Astrocyte (in vitro differentiated cells and primary cell): ENCODE measurements at regions not wholly inside any gene's neighbourhood (a gene's known extent, or its start where the extent isn't known, plus 50 kb on each side); places are given as distances from the start of the nearest gene placed in this dataset.

Source experiments
- DNase-seq: peaks from one replicate; pipeline ENCODE4 v3.0.0-alpha.2; 2010; ENCODE audit warnings: low read depth
- FAIRE-seq: peaks from 2 replicates; lab custom pipeline; 2011; peaks lifted over from hg19 to GRCh38; lab: Jason Lieb, UNC
- H2AFZ ChIP-seq: 2 replicates; pipeline ENCODE4 v1.6.0; 2012; ENCODE audit warnings: low read depth, low read length, inconsistent platforms
- H3K27ac ChIP-seq: 2 replicates; pipeline ENCODE4 v1.5.1; 2011; ENCODE audit warnings: low read depth, low read length, inconsistent platforms
- H3K27me3 ChIP-seq: 2 replicates; pipeline ENCODE4 v1.6.0; 2011; ENCODE audit warnings: low read length, inconsistent platforms; ENCODE audit not compliant: insufficient read depth
- H3K36me3 ChIP-seq: 2 replicates; pipeline ENCODE4 v1.5.1; 2011; ENCODE audit warnings: low read length, inconsistent platforms; ENCODE audit not compliant: insufficient read depth
- H3K4me1 ChIP-seq: 2 replicates; pipeline ENCODE4 v1.5.1; 2011; ENCODE audit warnings: low read length, inconsistent platforms; ENCODE audit not compliant: insufficient read depth
- H3K4me2 ChIP-seq: 2 replicates; pipeline ENCODE4 v1.6.0; 2012; ENCODE audit warnings: low read length, inconsistent platforms
- H3K4me3 ChIP-seq: 2 replicates; pipeline ENCODE4 v1.5.1; 2011; ENCODE audit warnings: low read depth, mild to moderate bottlenecking, low read length, inconsistent platforms; ENCODE audit not compliant: insufficient read depth
- H3K79me2 ChIP-seq: 2 replicates; pipeline ENCODE4 v1.6.0; 2012; ENCODE audit warnings: mild to moderate bottlenecking, low read length, inconsistent platforms; ENCODE audit not compliant: insufficient read depth
- H3K9ac ChIP-seq: 2 replicates; pipeline ENCODE4 v1.6.0; 2012; ENCODE audit warnings: mild to moderate bottlenecking, low read length, inconsistent platforms
- H3K9me3 ChIP-seq: 2 replicates; pipeline ENCODE4 v1.5.1; 2012; ENCODE audit warnings: low read depth, mild to moderate bottlenecking, low read length, inconsistent platforms; ENCODE audit not compliant: insufficient read depth
- H4K20me1 ChIP-seq: 2 replicates; pipeline ENCODE4 v1.6.0; 2012; ENCODE audit warnings: low read length, inconsistent platforms; ENCODE audit not compliant: insufficient read depth
- H3K27ac Mint-ChIP-seq: one replicate; pipeline ENCODE4 v1.8.0; 2021; ENCODE audit warnings: mild to moderate bottlenecking, mixed read lengths; ENCODE audit not compliant: unreplicated experiment
- H3K27me3 Mint-ChIP-seq: one replicate; pipeline ENCODE4 v1.8.0; 2021; ENCODE audit warnings: low read depth, mixed read lengths; ENCODE audit not compliant: unreplicated experiment
- H3K36me3 Mint-ChIP-seq: one replicate; pipeline ENCODE4 v1.8.0; 2021; ENCODE audit warnings: low read depth, mixed read lengths; ENCODE audit not compliant: unreplicated experiment
- H3K4me1 Mint-ChIP-seq: one replicate; pipeline ENCODE4 v1.8.0; 2021; ENCODE audit warnings: low read depth, mixed read lengths; ENCODE audit not compliant: unreplicated experiment
- H3K4me3 Mint-ChIP-seq: one replicate; pipeline ENCODE4 v1.8.0; 2021; ENCODE audit warnings: mild to moderate bottlenecking, moderate library complexity, mixed read lengths; ENCODE audit not compliant: unreplicated experiment
- H3K9me3 Mint-ChIP-seq: one replicate; pipeline ENCODE4 v1.8.0; 2021; ENCODE audit warnings: mild to moderate bottlenecking, mixed read lengths; ENCODE audit not compliant: unreplicated experiment
- CTCF ChIP-seq: IDR thresholded peaks from 2 replicates; pipeline ENCODE4 v1.5.1; 2011; ENCODE audit warnings: low read depth, mild to moderate bottlenecking, inconsistent platforms, low read length, moderate library complexity; ENCODE audit not compliant: insufficient read depth
- EZH2 ChIP-seq: IDR thresholded peaks from 2 replicates; pipeline ENCODE4 v1.6.1; 2012; ENCODE audit warnings: mild to moderate bottlenecking, low read length, inconsistent platforms; ENCODE audit not compliant: insufficient read depth

GRCh38 chr2:12603781-12604295 lies 112.9 kb upstream of the TRIB2 start:
- Mint-ChIP-seq H3K27ac (no peak overlapping the region), H3K9me3 (no peaks in the 10 kb centered on the region), H3K4me1 (peaks cover 33% of the 10 kb centered on the region), H3K4me3 (no peak overlapping the region), H3K36me3 (no peaks in the 10 kb centered on the region), H3K27me3 (peaks cover 3% of the 10 kb centered on the region)
- FAIRE-seq, result no peak
- Histone ChIP-seq H4K20me1 (no peaks in the 10 kb centered on the region), H3K27ac (no peak overlapping the region), H3K9ac (no peak overlapping the region), H3K4me1 (peaks cover 10% of the 10 kb centered on the region), H3K36me3 (no peaks in the 10 kb centered on the region), H3K9me3 (no peaks in the 10 kb centered on the region), H2AFZ (no peak overlapping the region), H3K27me3 (no peaks in the 10 kb centered on the region), H3K4me3 (no peak overlapping the region), H3K4me2 (no peak overlapping the region), H3K79me2 (no peaks in the 10 kb centered on the region)
- no peak for TF ChIP-seq CTCF
- TF ChIP-seq EZH2, result no peak
- DNase-seq, result no peak

- H3K27ac Mint-ChIP-seq, result no peak overlapping the region
Measured at GRCh38 chr2:12604341-12604740, 112.4 kb upstream of the TRIB2 start.

More at GRCh38 chr2:12604341-12604740, 112.4 kb upstream of the TRIB2 start:
- Histone ChIP-seq H3K9me3 (no peaks in the 10 kb centered on the region), H3K79me2 (no peaks in the 10 kb centered on the region), H3K4me1 (peaks cover 10% of the 10 kb centered on the region), H3K9ac (no peak overlapping the region), H3K36me3 (no peaks in the 10 kb centered on the region), H3K27me3 (no peaks in the 10 kb centered on the region), H3K27ac (no peak overlapping the region), H4K20me1 (no peaks in the 10 kb centered on the region), H2AFZ (no peak overlapping the region), H3K4me2 (no peak overlapping the region), H3K4me3 (no peak overlapping the region)
- Mint-ChIP-seq H3K27me3 (peaks cover 3% of the 10 kb centered on the region), H3K4me1 (peaks cover 33% of the 10 kb centered on the region), H3K36me3 (no peaks in the 10 kb centered on the region), H3K4me3 (no peak overlapping the region), H3K9me3 (no peaks in the 10 kb centered on the region)
- no peak for TF ChIP-seq EZH2
- TF ChIP-seq CTCF, result no peak
- FAIRE-seq (no peak), DNase-seq (no peak)
